ENCODE measurements at regions not wholly inside any gene's neighbourhood (a gene's known extent, or its start where the extent isn't known, plus 50 kb on each side); places are given as distances from the start of the nearest gene placed in this dataset.

GRCh38 chr9:85137696-85138095, 468.2 kb downstream of the NTRK2 start:
- TF ChIP-seq NFIC (IDR thresholded peaks at IDR 0.05) (no peak), RAD21 (IDR thresholded peaks at IDR 0.05; ENCODE audit: low read depth) (no peak), CEBPB (IDR thresholded peaks at IDR 0.05) (no peak), CREB1 (IDR thresholded peaks at IDR 0.05; ENCODE audit: low read depth) (no peak), EGR1 (IDR thresholded peaks at IDR 0.05) (no peak), YY1 (IDR thresholded peaks at IDR 0.05; ENCODE audit: low read depth) (no peak), EP300 (IDR thresholded peaks at IDR 0.05; ENCODE audit: borderline replicate concordance) (no peak)
- TF ChIP-seq, protein P1, sequence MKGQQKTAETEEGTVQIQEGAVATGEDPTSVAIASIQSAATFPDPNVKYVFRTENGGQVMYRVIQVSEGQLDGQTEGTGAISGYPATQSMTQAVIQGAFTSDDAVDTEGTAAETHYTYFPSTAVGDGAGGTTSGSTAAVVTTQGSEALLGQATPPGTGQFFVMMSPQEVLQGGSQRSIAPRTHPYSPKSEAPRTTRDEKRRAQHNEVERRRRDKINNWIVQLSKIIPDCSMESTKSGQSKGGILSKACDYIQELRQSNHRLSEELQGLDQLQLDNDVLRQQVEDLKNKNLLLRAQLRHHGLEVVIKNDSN (IDR thresholded peaks at IDR 0.05) = no peak

DNA sequence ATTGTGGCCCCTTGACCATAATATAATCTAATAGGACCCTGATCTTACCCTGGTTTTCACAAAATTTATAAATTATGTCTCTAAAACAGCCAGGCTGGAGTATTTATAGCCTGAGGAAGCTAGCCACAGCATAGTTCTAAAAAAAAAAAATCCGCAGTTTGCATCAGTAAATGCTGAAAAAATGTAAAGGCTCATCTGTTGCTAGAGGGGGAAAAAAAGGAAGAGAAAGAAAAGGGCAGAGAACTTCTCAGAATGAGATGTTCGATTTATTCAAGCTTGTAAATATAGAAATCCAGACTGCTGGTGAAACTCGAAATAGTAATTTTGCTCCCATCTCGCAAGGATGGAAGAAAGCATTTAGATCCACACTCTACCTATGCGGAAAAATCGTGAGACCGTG, 467.5 kb downstream of the NTRK2 start:
- TF ChIP-seq CEBPB (IDR thresholded peaks at IDR 0.05) (no peak), TAF1 (IDR thresholded peaks at IDR 0.05; ENCODE audit: low read depth) (no peak), YY1 (IDR thresholded peaks at IDR 0.05; ENCODE audit: low read depth) (no peak), NFIC (IDR thresholded peaks at IDR 0.05) (no peak), EGR1 (IDR thresholded peaks at IDR 0.05) (no peak), ZBTB7A (IDR thresholded peaks at IDR 0.05; ENCODE audit: low read depth) (no peak), EP300 (IDR thresholded peaks at IDR 0.05; ENCODE audit: borderline replicate concordance) (no peak)
- TF ChIP-seq, protein P1 (IDR thresholded peaks at IDR 0.05) = no peak

- TF ChIP-seq MAX (IDR thresholded peaks at IDR 0.05) (no peak), REST (IDR thresholded peaks at IDR 0.05; ENCODE audit: low read depth) (no peak)
Observed at GRCh38 chr9:85136507-85136906, 467.0 kb downstream of the NTRK2 start.

DNA sequence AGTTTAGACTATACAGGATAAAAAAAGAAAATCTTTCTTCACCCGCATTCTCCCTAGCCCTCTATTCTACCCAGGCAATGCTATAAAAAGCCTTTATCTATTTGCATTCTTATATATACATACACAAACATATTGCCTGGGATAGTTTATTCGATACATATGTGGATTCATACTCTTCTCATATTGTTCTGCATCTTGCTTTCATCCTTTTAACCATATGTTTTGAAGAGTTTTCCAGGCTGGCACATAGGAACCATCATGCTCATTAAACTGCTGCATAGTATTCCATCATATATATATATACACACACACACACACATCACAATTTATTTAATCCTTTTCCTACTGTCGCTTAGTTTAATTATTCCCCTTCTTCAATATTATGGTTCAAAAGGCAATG, 461.2 kb downstream of the NTRK2 start:
- TF ChIP-seq, protein P1 (IDR thresholded peaks at IDR 0.05) = no peak
- TF ChIP-seq FOXM1 (IDR thresholded peaks at IDR 0.05; ENCODE audit: borderline replicate concordance, low read depth) = no peak
- TF ChIP-seq NFIC (IDR thresholded peaks at IDR 0.05) = no peak
- TF ChIP-seq REST (IDR thresholded peaks at IDR 0.05; ENCODE audit: low read depth) = no peak
- no peak for TF ChIP-seq EP300 (IDR thresholded peaks at IDR 0.05; ENCODE audit: borderline replicate concordance)
- TF ChIP-seq MAX (IDR thresholded peaks at IDR 0.05) = no peak
- TF ChIP-seq CEBPB (IDR thresholded peaks at IDR 0.05) = no peak

- TF ChIP-seq, protein P1 (IDR thresholded peaks at IDR 0.05) = no peak
- TF ChIP-seq ZBTB7A (IDR thresholded peaks at IDR 0.05; ENCODE audit: low read depth) (no peak), FOXM1 (IDR thresholded peaks at IDR 0.05; ENCODE audit: borderline replicate concordance, low read depth) (no peak), MAX (IDR thresholded peaks at IDR 0.05) (no peak), EP300 (IDR thresholded peaks at IDR 0.05; ENCODE audit: borderline replicate concordance) (no peak), TAF1 (IDR thresholded peaks at IDR 0.05; ENCODE audit: low read depth) (no peak), RAD21 (IDR thresholded peaks at IDR 0.05; ENCODE audit: low read depth) (no peak), TEAD4 (IDR thresholded peaks at IDR 0.05) (no peak), CREB1 (IDR thresholded peaks at IDR 0.05; ENCODE audit: low read depth) (no peak), CEBPB (IDR thresholded peaks at IDR 0.05) (no peak), TCF12 (IDR thresholded peaks at IDR 0.05; ENCODE audit: low read depth) (no peak), NFIC (IDR thresholded peaks at IDR 0.05) (no peak), REST (IDR thresholded peaks at IDR 0.05; ENCODE audit: low read depth) (no peak)
Observed at GRCh38 chr9:85130260-85130659, 460.7 kb downstream of the NTRK2 start.

Measured in Ishikawa (cell line).